ENCODE measurements at regions not wholly inside any gene's neighbourhood (a gene's known extent, or its start where the extent isn't known, plus 50 kb on each side); places are given as distances from the start of the nearest gene placed in this dataset.

DNA sequence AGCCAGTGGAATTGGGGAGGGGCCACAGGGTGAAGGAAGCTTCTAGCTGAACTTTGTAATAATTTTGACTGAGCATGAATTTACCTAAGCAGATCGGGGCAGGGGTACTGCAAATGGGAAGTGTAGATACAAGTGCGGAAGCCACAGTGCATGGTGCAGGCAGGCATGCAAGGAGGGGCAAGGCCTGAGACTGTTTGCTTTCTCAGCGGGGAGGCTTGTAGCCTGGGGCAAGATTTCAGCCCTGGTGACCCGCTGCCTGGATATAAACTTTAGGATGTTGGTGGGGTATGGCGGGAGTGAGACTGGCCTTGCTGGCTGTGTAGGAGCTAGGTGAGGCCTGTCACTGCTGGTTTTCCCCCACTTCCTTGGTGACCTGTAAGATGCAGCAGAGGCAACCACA is 266.4 kb upstream of the PREP start:
- no peak for DNase-seq (ENCODE audit: low read depth)
- TF ChIP-seq, protein P1, sequence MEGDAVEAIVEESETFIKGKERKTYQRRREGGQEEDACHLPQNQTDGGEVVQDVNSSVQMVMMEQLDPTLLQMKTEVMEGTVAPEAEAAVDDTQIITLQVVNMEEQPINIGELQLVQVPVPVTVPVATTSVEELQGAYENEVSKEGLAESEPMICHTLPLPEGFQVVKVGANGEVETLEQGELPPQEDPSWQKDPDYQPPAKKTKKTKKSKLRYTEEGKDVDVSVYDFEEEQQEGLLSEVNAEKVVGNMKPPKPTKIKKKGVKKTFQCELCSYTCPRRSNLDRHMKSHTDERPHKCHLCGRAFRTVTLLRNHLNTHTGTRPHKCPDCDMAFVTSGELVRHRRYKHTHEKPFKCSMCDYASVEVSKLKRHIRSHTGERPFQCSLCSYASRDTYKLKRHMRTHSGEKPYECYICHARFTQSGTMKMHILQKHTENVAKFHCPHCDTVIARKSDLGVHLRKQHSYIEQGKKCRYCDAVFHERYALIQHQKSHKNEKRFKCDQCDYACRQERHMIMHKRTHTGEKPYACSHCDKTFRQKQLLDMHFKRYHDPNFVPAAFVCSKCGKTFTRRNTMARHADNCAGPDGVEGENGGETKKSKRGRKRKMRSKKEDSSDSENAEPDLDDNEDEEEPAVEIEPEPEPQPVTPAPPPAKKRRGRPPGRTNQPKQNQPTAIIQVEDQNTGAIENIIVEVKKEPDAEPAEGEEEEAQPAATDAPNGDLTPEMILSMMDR (IDR thresholded peaks at IDR 0.05; ENCODE audit: low read depth, low read length, missing control alignments): no peak
- no peak overlapping the region for H3K4me3 ChIP-seq (ENCODE audit: low read depth, low read length)

DNA sequence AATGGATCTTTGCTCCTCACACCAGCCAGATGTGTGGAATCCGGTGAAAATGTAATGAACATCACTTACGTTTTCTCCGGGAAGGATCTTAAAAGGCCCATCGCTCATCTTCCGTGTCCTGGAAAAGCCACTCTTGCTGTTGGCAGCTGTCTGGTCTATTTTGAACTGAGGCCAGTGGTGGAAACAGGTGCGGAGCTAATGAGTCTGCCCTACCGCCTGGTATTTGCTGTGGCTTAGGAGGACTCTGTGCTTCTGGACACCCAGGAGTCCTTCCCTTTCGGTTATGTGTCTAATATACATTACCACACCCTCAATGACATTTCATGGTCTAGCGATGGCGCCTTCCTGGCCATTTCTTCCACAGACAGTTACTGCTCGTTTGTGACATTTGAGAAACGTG is 264.2 kb upstream of the PREP start:
- TF ChIP-seq, protein P1 (IDR thresholded peaks at IDR 0.05; ENCODE audit: low read depth, low read length, missing control alignments): no peak
- no peak overlapping the region for H3K4me3 ChIP-seq (ENCODE audit: low read depth, low read length)
- DNase-seq (ENCODE audit: low read depth): no peak

DNA sequence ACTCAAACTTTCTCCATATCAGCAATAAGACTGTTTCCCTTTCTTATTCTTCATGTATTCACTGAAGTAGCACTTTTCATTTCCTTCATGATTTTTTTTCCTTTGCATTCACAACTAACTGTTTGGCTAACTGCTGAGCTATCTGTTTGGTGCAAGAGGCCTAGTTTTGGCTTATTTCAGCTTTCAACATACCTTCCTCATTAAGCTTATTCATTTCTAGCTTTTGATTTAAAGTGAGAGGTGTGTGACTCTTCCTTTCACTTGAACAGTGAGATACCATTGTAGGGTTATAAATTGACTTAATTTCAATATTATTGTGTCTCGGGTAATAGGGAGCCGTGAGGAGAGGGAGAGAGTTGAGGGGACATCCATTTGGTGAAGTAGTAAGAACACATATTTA is 262.0 kb upstream of the PREP start:
- TF ChIP-seq, protein P1 (IDR thresholded peaks at IDR 0.05; ENCODE audit: low read depth, low read length, missing control alignments): no peak
- H3K4me3 ChIP-seq (ENCODE audit: low read depth, low read length): no peak overlapping the region
- no peak for DNase-seq (ENCODE audit: low read depth)

DNA sequence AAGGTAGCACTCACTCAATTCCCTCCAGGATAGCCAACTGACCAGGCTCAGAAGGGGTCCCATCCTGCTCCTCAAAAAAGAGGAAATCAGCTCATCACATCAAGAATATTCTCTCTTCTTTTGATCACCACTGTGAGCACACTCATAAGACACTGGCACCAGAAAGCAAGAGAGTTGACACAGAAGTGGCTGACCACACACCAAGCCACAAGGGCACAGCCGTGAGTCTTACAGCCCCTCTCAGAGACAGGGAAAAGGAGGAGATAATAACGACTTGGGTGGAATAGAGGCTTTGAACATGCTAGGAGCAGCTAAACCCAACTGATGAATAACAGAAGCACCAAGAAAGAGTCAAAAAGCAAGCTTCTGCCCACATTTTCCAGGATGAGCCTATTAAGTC is 249.1 kb upstream of the PREP start:
- no peak for DNase-seq (ENCODE audit: low read depth)
- TF ChIP-seq, protein P1 (IDR thresholded peaks at IDR 0.05; ENCODE audit: low read depth, low read length, missing control alignments): no peak
- H3K4me3 ChIP-seq (ENCODE audit: low read depth, low read length): no peak overlapping the region

DNA sequence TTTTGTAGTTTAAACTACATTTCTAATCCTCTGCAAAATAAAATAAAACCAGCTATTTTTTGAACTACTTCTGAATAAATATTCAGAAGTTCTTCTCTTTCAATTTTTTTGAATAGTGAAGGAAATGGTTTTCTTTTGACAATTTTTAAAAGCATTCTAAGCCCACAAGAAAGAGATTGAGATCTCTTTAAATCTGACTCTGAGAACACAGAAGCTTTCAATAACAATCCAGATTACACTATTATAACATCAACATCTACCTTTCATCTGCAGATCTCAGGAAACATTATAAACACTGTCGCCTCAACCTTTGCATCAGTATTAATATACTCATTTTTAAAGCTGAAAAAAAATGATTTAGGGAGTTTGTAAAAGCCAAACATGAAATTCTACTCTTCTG is 247.5 kb upstream of the PREP start:
- no peak overlapping the region for H3K4me3 ChIP-seq (ENCODE audit: low read depth, low read length)
- TF ChIP-seq, protein P1 (IDR thresholded peaks at IDR 0.05; ENCODE audit: low read depth, low read length, missing control alignments): no peak
- DNase-seq (ENCODE audit: low read depth): no peak

DNA sequence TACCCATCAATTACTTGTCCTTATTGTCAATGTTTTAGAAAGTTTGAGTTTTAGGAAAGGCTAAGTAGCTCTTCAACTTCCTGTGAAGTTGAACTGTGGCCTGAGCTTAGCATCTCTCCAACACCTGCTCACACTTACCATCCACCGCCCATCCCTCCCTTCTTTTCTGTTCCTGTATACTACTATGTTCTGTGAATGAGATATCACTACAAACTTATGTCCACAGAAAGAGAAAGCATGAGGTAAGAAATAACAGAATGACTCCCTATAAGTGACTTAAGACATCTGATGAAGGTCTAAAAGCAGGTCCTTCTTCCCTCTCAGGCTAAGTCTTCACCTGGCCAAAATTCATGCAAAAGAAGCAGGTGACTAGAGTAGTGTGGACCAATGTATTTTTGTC is 246.3 kb upstream of the PREP start:
- TF ChIP-seq, protein P1 (IDR thresholded peaks at IDR 0.05; ENCODE audit: low read depth, low read length, missing control alignments): no peak
- peak; percentile 30 for DNase-seq (ENCODE audit: low read depth)
- H3K4me3 ChIP-seq (ENCODE audit: low read depth, low read length): no peak overlapping the region

DNA sequence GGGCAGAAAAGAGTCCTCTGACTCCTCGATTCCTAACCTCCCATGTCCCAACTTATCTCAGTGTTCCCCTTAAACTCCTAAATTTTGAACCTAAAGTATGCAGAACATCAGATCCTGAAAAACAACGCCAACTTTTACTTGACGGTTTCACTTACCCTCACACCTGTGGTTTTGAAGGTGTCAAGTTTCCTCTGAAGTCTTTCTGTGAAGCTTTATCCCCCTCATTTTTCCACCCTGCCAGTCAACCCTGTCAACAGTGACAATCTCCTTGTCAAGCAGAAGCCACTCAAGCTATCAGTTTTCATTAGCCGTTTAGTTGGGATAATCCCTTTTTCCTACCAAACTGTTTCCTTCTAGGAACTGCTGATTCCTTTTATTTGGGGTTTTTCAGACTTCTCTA is 245.4 kb upstream of the PREP start:
- TF ChIP-seq, protein P1 (IDR thresholded peaks at IDR 0.05; ENCODE audit: low read depth, low read length, missing control alignments): no peak
- no peak for DNase-seq (ENCODE audit: low read depth)
- H3K4me3 ChIP-seq (ENCODE audit: low read depth, low read length): no peak overlapping the region

Measured in GM12864 (cell line).